Lower leg skin (tissue), 3 donors: ENCODE measurements at regions not wholly inside any gene's neighbourhood (a gene's known extent, or its start where the extent isn't known, plus 50 kb on each side); places are given as distances from the start of the nearest gene placed in this dataset.

Experiments used
- CTCF ChIP-seq, 3 donors: fragments of 450-650 bp; IDR thresholded peaks; one replicate each; pipeline ENCODE4 v1.5.1; 2016; ENCODE audit warnings: antibody characterized with exemption in 3 of 3, mild to moderate bottlenecking in 3 of 3, moderate library complexity in 2 of 3
- POLR2A ChIP-seq, 2 donors: fragments of 450-650 bp; IDR thresholded peaks; one replicate each; pipeline ENCODE4 v1.6.1; 2016 to 2017; ENCODE audit warnings: antibody characterized with exemption in 2 of 2, mild to moderate bottlenecking in 1 of 2, moderate library complexity in 1 of 2

GRCh38 chr6:141783585-141783984 is 349.1 kb upstream of the GJE1 start:
- TF ChIP-seq CTCF (IDR thresholded peaks at IDR 0.05) (no peak), POLR2A (IDR thresholded peaks at IDR 0.05) (no peak)
